Vagina (tissue), 2 donors: ENCODE measurements at regions not wholly inside any gene's neighbourhood (a gene's known extent, or its start where the extent isn't known, plus 50 kb on each side); places are given as distances from the start of the nearest gene placed in this dataset.

Experiments used
- DNase-seq, 2 donors: peaks; one replicate each; pipeline ENCODE4 v3.0.0-alpha.2; 2017; ENCODE audit errors: extremely low spot score in 2 of 2
- H3K27ac ChIP-seq: fragments of 200-600 bp; sonication (generic); one replicate; pipeline ENCODE4 v1.5.1; 2019
- H3K27me3 ChIP-seq: fragments of 200-600 bp; sonication (generic); one replicate; pipeline ENCODE4 v1.5.1; 2019
- H3K36me3 ChIP-seq, 2 donors: fragments of 200-600 bp; sonication (generic); one replicate each; pipeline ENCODE4 v1.5.1; 2017 to 2019
- H3K4me1 ChIP-seq: fragments of 200-600 bp; sonication (generic); one replicate; pipeline ENCODE4 v1.5.1; 2019
- H3K4me3 ChIP-seq, 2 donors: fragments of 200-600 bp; sonication (generic); 1 replicate in 1 of 2; 2 replicates in 1 of 2; pipeline ENCODE4 v1.5.1; 2016 to 2019
- H3K9me3 ChIP-seq: fragments of 200-600 bp; sonication (generic); one replicate; pipeline ENCODE4 v1.5.1; 2019
- CTCF ChIP-seq, 3 experiments: fragments of 450-650 bp in 2 of 3; fragments of 200-600 bp in 1 of 3; sonication (generic) in 1 of 3; IDR thresholded peaks; one replicate each; pipeline ENCODE4 v1.5.1; 2017 to 2019; ENCODE audit warnings: antibody characterized with exemption in 3 of 3, mild to moderate bottlenecking in 2 of 3, moderate library complexity in 2 of 3
- POLR2A ChIP-seq, 2 donors: fragments of 450-650 bp; IDR thresholded peaks; one replicate each; pipeline ENCODE4 v1.6.1; 2017; ENCODE audit warnings: antibody characterized with exemption in 2 of 2, mild to moderate bottlenecking in 2 of 2, moderate library complexity in 2 of 2
- POLR2AphosphoS5 ChIP-seq, 2 donors: sonication (generic); formaldehyde crosslinking; IDR thresholded peaks; one replicate each; pipeline ENCODE4 v1.9.0; 2017; ENCODE audit warnings: antibody characterized with exemption in 2 of 2, mild to moderate bottlenecking in 2 of 2, low read depth in 1 of 2; ENCODE audit not compliant: insufficient read depth in 1 of 2
- intact Hi-C: fragments of 100-400 bp; cut with DNase I; formaldehyde crosslinking; loops from one replicate; pipeline ENCODE4 v1.15.1; 2023

- intact Hi-C loops = no loop called here
- no peak for DNase-seq
- H3K4me1 ChIP-seq = peaks cover 13% of the 10 kb centered on the region
These were observed 403.2 kb downstream of the RPS24 start for GRCh38 chr10:78436706-78437406.

DNA sequence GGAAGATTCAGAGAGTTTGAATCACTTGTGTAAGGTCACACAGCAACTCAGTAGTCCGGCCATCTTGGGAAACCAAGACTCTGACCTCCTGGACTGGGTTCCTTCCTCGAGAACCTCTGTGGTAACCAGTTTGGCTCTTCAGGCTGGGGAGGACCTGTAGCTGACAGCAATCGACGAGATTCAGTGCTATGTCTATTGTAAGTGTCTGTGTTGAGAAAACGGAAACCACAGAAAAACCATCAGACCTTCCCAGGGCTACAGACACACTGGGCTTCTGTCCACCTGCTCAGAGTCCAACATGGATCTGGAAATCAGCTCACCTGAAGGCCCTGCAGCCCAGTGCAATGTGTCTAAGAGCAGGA, 403.7 kb downstream of the RPS24 start:
- H3K27ac ChIP-seq = no peak overlapping the region
- H3K36me3 ChIP-seq = no peaks in the 10 kb centered on the region
- no peak overlapping the region for H3K4me3 ChIP-seq
- peaks cover 13% of the 10 kb centered on the region for H3K4me1 ChIP-seq
- DNase-seq = no peak
- intact Hi-C loops = no loop called here
- no peaks in the 10 kb centered on the region for H3K27me3 ChIP-seq
- TF ChIP-seq POLR2A (IDR thresholded peaks at IDR 0.05) = no peak
- no peaks in the 10 kb centered on the region for H3K9me3 ChIP-seq

More at GRCh38 chr10:78436706-78437406, 403.2 kb downstream of the RPS24 start:
- H3K27ac ChIP-seq = no peak overlapping the region
- H3K36me3 ChIP-seq = no peaks in the 10 kb centered on the region
- no peaks in the 10 kb centered on the region for H3K27me3 ChIP-seq
- no peaks in the 10 kb centered on the region for H3K9me3 ChIP-seq
- H3K4me3 ChIP-seq = no peak overlapping the region
- TF ChIP-seq CTCF (IDR thresholded peaks at IDR 0.05) (no peak), POLR2AphosphoS5 (IDR thresholded peaks at IDR 0.05; ENCODE audit: insufficient read depth in 1 of 2, low read depth in 1 of 2) (no peak), POLR2A (IDR thresholded peaks at IDR 0.05) (no peak)

DNA sequence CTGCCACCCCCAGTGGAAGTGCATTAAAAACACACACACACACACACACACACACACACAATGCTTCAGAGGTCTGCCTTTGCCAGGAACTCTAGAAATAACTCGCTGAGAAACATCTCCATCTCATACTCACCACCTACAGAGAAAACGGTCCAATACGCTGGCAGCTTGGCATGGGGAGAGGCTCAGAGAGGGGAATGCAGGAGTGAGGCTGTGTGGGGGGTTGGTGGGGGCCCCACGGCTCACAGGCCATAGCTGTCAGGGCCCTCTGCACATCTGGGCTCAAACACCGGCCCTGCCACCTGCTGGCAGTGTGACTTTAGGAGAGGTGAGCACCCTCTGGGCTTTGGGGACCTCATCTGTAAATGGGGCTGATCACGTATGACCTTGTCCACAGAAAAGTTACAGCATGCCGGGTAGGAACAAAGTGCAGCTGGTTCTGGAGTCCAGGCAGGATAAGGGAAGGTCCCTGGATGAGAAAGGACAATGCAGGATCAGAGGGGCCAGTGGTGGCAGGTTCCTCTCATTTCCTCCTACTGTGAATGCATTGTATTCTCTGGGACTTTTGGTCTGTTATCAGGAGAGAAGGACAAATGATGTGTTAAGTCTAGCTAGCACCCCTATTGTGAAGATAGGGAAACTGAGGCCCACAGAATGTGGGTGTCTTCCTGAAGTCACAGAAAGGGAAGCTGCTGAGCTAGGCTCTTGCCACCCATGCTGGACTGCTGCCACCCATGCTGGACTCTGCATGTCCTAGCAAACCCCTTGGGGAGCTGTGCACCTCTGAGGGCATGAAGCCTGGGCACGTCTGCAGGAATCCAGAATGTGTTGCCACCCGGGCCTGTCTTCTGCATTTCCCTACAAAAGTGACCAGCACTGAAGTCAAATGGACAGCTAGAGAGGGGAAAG, 404.6 kb downstream of the RPS24 start:
- intact Hi-C loops = no loop called here
- H3K27me3 ChIP-seq = no peaks in the 10 kb centered on the region
- H3K4me1 ChIP-seq = peaks cover 5% of the 10 kb centered on the region
- no peak for DNase-seq
- H3K4me3 ChIP-seq = no peak overlapping the region
- no peaks in the 10 kb centered on the region for H3K9me3 ChIP-seq
- no peak for TF ChIP-seq POLR2AphosphoS5 (IDR thresholded peaks at IDR 0.05; ENCODE audit: insufficient read depth in 1 of 2, low read depth in 1 of 2)
- no peak for TF ChIP-seq POLR2A (IDR thresholded peaks at IDR 0.05)
- no peak for TF ChIP-seq CTCF (IDR thresholded peaks at IDR 0.05)
- no peaks in the 10 kb centered on the region for H3K36me3 ChIP-seq
- no peak overlapping the region for H3K27ac ChIP-seq

DNA sequence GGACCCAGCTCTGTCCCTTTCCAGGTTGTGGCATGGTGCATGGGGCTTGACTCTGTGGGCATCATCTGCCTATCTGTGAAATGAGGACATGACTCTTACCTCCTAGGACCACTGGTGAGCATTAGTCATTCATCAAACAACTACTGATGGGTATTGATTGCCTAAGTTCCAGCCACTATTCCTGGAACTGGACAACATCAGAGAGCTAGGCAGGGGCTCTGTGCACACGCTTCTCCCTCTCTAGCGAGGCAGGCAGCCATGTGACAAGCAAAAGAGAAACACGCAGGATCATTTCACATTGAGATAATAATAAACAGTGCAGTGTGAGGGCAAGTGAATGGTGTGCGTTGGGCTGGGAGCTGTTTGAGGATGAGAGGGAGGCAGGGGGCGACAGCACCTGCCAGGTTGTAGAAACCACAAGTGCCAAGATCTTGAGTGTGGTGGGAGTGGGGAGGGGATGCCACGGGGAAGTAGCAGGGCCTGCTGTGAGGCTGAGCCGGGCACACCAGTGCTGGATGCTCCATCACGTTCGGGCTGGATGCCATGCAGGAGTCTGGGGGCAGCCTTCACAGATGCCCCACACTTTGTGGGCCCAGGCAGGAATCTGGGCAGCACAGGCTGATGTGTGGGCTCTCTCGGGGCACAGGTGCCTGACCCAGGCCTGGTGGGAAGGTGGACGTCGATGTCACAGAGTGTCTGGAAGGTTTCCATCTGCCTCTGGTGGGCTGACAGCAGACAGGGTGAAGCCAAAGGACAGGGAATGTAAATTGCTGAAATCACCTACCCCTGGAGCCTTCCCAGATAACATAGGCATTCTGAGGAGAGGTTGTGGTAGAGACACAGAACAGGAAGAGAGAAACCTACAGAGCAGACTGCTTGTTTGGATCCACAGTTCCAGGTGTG, 405.5 kb downstream of the RPS24 start:
- no peak overlapping the region for H3K27ac ChIP-seq
- TF ChIP-seq POLR2AphosphoS5 (IDR thresholded peaks at IDR 0.05; ENCODE audit: insufficient read depth in 1 of 2, low read depth in 1 of 2) = no peak
- no peak for TF ChIP-seq CTCF (IDR thresholded peaks at IDR 0.05)
- TF ChIP-seq POLR2A (IDR thresholded peaks at IDR 0.05) = no peak
- H3K9me3 ChIP-seq = no peaks in the 10 kb centered on the region
- DNase-seq = no peak
- no peaks in the 10 kb centered on the region for H3K4me1 ChIP-seq
- no peaks in the 10 kb centered on the region for H3K27me3 ChIP-seq
- intact Hi-C loops = no loop called here
- H3K36me3 ChIP-seq = no peaks in the 10 kb centered on the region
- no peak overlapping the region for H3K4me3 ChIP-seq

- H3K4me1 ChIP-seq = no peaks in the 10 kb centered on the region
These were observed 407.3 kb downstream of the RPS24 start for GRCh38 chr10:78441010-78441409.

More at GRCh38 chr10:78441010-78441409, 407.3 kb downstream of the RPS24 start:
- Histone ChIP-seq H3K36me3 (no peaks in the 10 kb centered on the region), H3K4me3 (no peak overlapping the region), H3K9me3 (no peaks in the 10 kb centered on the region), H3K27ac (no peak overlapping the region), H3K27me3 (no peaks in the 10 kb centered on the region)
- no peak for DNase-seq
- intact Hi-C loops = no loop called here
- TF ChIP-seq POLR2AphosphoS5 (IDR thresholded peaks at IDR 0.05; ENCODE audit: insufficient read depth in 1 of 2, low read depth in 1 of 2) (no peak), POLR2A (IDR thresholded peaks at IDR 0.05) (no peak), CTCF (IDR thresholded peaks at IDR 0.05) (no peak)
